GM12874 (cell line): ENCODE measurements at regions not wholly inside any gene's neighbourhood (a gene's known extent, or its start where the extent isn't known, plus 50 kb on each side); places are given as distances from the start of the nearest gene placed in this dataset.

Source experiments
- CTCF ChIP-seq: IDR thresholded peaks from 2 replicates; pipeline ENCODE4 v1.5.1; 2011; ENCODE audit warnings: low read depth, mild to moderate bottlenecking, control low read depth, low read length, moderate library complexity; ENCODE audit not compliant: insufficient read depth

- TF ChIP-seq CTCF = no peak
These were observed 133.2 kb upstream of the RCN1 start for GRCh38 chr11:31957674-31958073.

GRCh38 chr11:31956310-31956709 lies 134.6 kb upstream of the RCN1 start:
- TF ChIP-seq CTCF = no peak

- no peak for TF ChIP-seq CTCF
These were observed 135.0 kb upstream of the RCN1 start for GRCh38 chr11:31955838-31956237.

- no peak for TF ChIP-seq CTCF
These were observed 137.0 kb upstream of the RCN1 start for GRCh38 chr11:31953803-31954327.

GRCh38 chr11:31947051-31947450 lies 135.9 kb upstream of the PAX6 start:
- no peak for TF ChIP-seq CTCF

- no peak for TF ChIP-seq CTCF
These were observed 132.1 kb upstream of the PAX6 start for GRCh38 chr11:31943056-31943780.

GRCh38 chr11:31940371-31941037 lies 129.4 kb upstream of the PAX6 start:
- TF ChIP-seq CTCF = no peak
